GM21723 (cell line): ENCODE measurements at regions not wholly inside any gene's neighbourhood (a gene's known extent, or its start where the extent isn't known, plus 50 kb on each side); places are given as distances from the start of the nearest gene placed in this dataset.
A peak's percentile ranks its signal among the peaks of the same experiment; 100 is the strongest.

Experiments
- ATAC-seq: cut with Tn5 transposase; IDR thresholded peaks from one replicate; pipeline ENCODE4 v1.9.1; 2021; ENCODE audit warnings: mild to moderate bottlenecking, moderate library complexity; ENCODE audit not compliant: unreplicated experiment

- no peak for ATAC-seq
These were observed 67.7 kb upstream of the GCM1 start for GRCh38 chr6:53216301-53216700.

GRCh38 chr6:53214172-53214571, 65.5 kb upstream of the GCM1 start:
- no peak for ATAC-seq

- no peak for ATAC-seq
These were observed 62.2 kb upstream of the GCM1 start for GRCh38 chr6:53210811-53211210.

GRCh38 chr6:53209681-53210080, 61.0 kb upstream of the GCM1 start:
- ATAC-seq = no peak

GRCh38 chr6:53205778-53206177, 57.1 kb upstream of the GCM1 start:
- no peak for ATAC-seq

- no peak for ATAC-seq
These were observed 54.8 kb upstream of the GCM1 start for GRCh38 chr6:53203483-53203882.

- ATAC-seq = no peak
These were observed 53.4 kb upstream of the GCM1 start for GRCh38 chr6:53202052-53202451.

GRCh38 chr6:53201270-53201669, 52.6 kb upstream of the GCM1 start:
- no peak for ATAC-seq

- ATAC-seq = no peak
These were observed 51.1 kb upstream of the GCM1 start for GRCh38 chr6:53199765-53200164.

GRCh38 chr6:53199156-53199555, 50.5 kb upstream of the GCM1 start:
- ATAC-seq = peak; percentile 97
